ENCODE measurements at regions not wholly inside any gene's neighbourhood (a gene's known extent, or its start where the extent isn't known, plus 50 kb on each side); places are given as distances from the start of the nearest gene placed in this dataset.

GRCh38 chr6:105808571-105808970, 277.6 kb upstream of the PRDM1 start:
- TF ChIP-seq MYC (IDR thresholded peaks at IDR 0.05; ENCODE audit: low read depth, low read length) = no peak
- no peak for DNase-seq (ENCODE audit: low read depth)
- no peak overlapping the region for H3K4me3 ChIP-seq (ENCODE audit: low read depth, low read length)

GRCh38 chr6:105807905-105808304, 278.2 kb upstream of the PRDM1 start:
- no peak for DNase-seq (ENCODE audit: low read depth)
- TF ChIP-seq MYC (IDR thresholded peaks at IDR 0.05; ENCODE audit: low read depth, low read length) = no peak
- no peak for TF ChIP-seq POLR2A (IDR thresholded peaks at IDR 0.05; ENCODE audit: extremely low read depth, insufficient read length)
- no peak for TF ChIP-seq CTCF (IDR thresholded peaks at IDR 0.05; ENCODE audit: low read depth, low read length)
- TF ChIP-seq MAX (IDR thresholded peaks at IDR 0.05; ENCODE audit: low read depth, low read length) = no peak
- H3K4me3 ChIP-seq (ENCODE audit: low read depth, low read length) = no peak overlapping the region

GRCh38 chr6:105806486-105806920, 279.6 kb upstream of the PRDM1 start:
- H3K4me3 ChIP-seq (ENCODE audit: low read depth, low read length) = no peak overlapping the region
- TF ChIP-seq CTCF (IDR thresholded peaks at IDR 0.05; ENCODE audit: low read depth, low read length) (no peak), MYC (IDR thresholded peaks at IDR 0.05; ENCODE audit: low read depth, low read length) (no peak), POLR2A (IDR thresholded peaks at IDR 0.05; ENCODE audit: extremely low read depth, insufficient read length) (no peak), MAX (IDR thresholded peaks at IDR 0.05; ENCODE audit: low read depth, low read length) (no peak)
- no peak for DNase-seq (ENCODE audit: low read depth)

- DNase-seq (ENCODE audit: low read depth) = no peak
- TF ChIP-seq POLR2A (IDR thresholded peaks at IDR 0.05; ENCODE audit: extremely low read depth, insufficient read length) (no peak), MYC (IDR thresholded peaks at IDR 0.05; ENCODE audit: low read depth, low read length) (no peak), CTCF (IDR thresholded peaks at IDR 0.05; ENCODE audit: low read depth, low read length) (no peak), MAX (IDR thresholded peaks at IDR 0.05; ENCODE audit: low read depth, low read length) (no peak)
- no peak overlapping the region for H3K4me3 ChIP-seq (ENCODE audit: low read depth, low read length)
Observed at GRCh38 chr6:105805501-105806023, 280.6 kb upstream of the PRDM1 start.

- DNase-seq (ENCODE audit: low read depth) = no peak
- no peak for TF ChIP-seq MYC (IDR thresholded peaks at IDR 0.05; ENCODE audit: low read depth, low read length)
- no peak for TF ChIP-seq POLR2A (IDR thresholded peaks at IDR 0.05; ENCODE audit: extremely low read depth, insufficient read length)
- no peak for TF ChIP-seq CTCF (IDR thresholded peaks at IDR 0.05; ENCODE audit: low read depth, low read length)
- TF ChIP-seq MAX (IDR thresholded peaks at IDR 0.05; ENCODE audit: low read depth, low read length) = no peak
- no peak overlapping the region for H3K4me3 ChIP-seq (ENCODE audit: low read depth, low read length)
Observed at GRCh38 chr6:105804424-105804823, 281.7 kb upstream of the PRDM1 start.

- TF ChIP-seq CTCF (IDR thresholded peaks at IDR 0.05; ENCODE audit: low read depth, low read length) (no peak), MYC (IDR thresholded peaks at IDR 0.05; ENCODE audit: low read depth, low read length) (no peak), MAX (IDR thresholded peaks at IDR 0.05; ENCODE audit: low read depth, low read length) (no peak), POLR2A (IDR thresholded peaks at IDR 0.05; ENCODE audit: extremely low read depth, insufficient read length) (no peak)
- no peak for DNase-seq (ENCODE audit: low read depth)
- H3K4me3 ChIP-seq (ENCODE audit: low read depth, low read length) = no peak overlapping the region
Observed at GRCh38 chr6:105804000-105804399, 282.1 kb upstream of the PRDM1 start.
